Activated CD4-positive, alpha-beta memory T cell treated with anti-CD3 and anti-CD28 coated beads for 36 hours (primary cell): ENCODE measurements at regions not wholly inside any gene's neighbourhood (a gene's known extent, or its start where the extent isn't known, plus 50 kb on each side); places are given as distances from the start of the nearest gene placed in this dataset.
"Not testable (repeated sequence)": the region's sequence is repeated elsewhere in the genome, so short reads cannot be mapped to it uniquely, and the experiment has no call there.

Source experiments
- CTCF ChIA-PET: fragments of 350-600 bp; sonication (Branson Sonifier 250); formaldehyde crosslinking; loops from one replicate; lab custom pipeline; 2021; ENCODE audit warnings: antibody characterized with exemption, inconsistent platforms; lab: Charles Lee
- POLR2A ChIA-PET: fragments of 350-600 bp; sonication (Branson Sonifier 250); formaldehyde crosslinking; loops from one replicate; lab custom pipeline; 2021; ENCODE audit warnings: antibody characterized with exemption; lab: Charles Lee
- DNase-seq: peaks from one replicate; pipeline ENCODE4 v3.0.0-alpha.2; 2020
- H3K27ac Mint-ChIP-seq: one replicate; pipeline ENCODE4 v1.8.0; 2021; ENCODE audit warnings: mixed read lengths
- H3K27me3 Mint-ChIP-seq: one replicate; pipeline ENCODE4 v1.8.0; 2021; ENCODE audit warnings: mixed read lengths
- H3K36me3 Mint-ChIP-seq: one replicate; pipeline ENCODE4 v1.8.0; 2021; ENCODE audit warnings: mixed read lengths
- H3K4me1 Mint-ChIP-seq: one replicate; pipeline ENCODE4 v1.8.0; 2021; ENCODE audit warnings: low read depth, mixed read lengths
- H3K4me3 Mint-ChIP-seq: one replicate; pipeline ENCODE4 v1.8.0; 2021; ENCODE audit warnings: mild to moderate bottlenecking, mixed read lengths
- H3K9me3 Mint-ChIP-seq: one replicate; pipeline ENCODE4 v1.8.0; 2021; ENCODE audit warnings: mixed read lengths
- intact Hi-C: fragments of 100-400 bp; cut with micrococcal nuclease; formaldehyde crosslinking; loops from one replicate; pipeline ENCODE4 v1.15.1; 2023

DNA sequence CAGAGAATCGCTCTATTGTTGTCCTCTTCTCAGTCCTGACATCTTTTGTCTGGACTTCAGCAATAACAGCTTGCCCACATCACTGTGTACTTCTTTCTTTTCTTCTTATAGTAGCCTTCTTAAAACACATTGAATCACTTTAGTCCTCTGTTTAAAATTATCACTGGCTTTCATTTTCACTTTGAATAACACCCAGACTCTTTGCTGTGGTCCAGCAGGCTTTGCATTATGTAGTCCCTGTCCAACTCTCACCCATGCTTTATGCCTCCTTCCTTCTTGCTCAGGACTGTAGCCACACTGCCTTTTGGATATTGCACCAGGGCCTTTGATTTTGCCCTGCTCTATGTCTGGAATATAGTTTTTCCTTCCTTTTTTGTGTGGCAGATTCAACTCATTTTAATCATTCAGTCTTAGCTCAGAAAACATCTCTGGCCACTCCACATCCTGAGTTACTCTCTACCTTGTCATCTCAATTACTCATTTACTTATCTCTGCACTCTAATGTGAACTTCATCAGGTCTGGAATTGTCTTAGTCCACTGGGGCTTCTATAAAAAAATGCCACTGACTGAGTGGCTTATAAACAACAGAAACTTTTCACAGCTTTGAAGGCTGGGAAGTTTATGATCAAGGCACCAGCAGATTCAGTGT lies 168.2 kb downstream of the C4orf33 start:
- no peaks in the 10 kb centered on the region for H3K27me3 Mint-ChIP-seq
- DNase-seq, result no peak
- CTCF ChIA-PET, result no interaction called here
- H3K27ac Mint-ChIP-seq, result no peak overlapping the region
- H3K9me3 Mint-ChIP-seq, result no peaks in the 10 kb centered on the region
- POLR2A ChIA-PET, result no interaction called here
- no peaks in the 10 kb centered on the region for H3K36me3 Mint-ChIP-seq
- peaks cover 9% of the 10 kb centered on the region for H3K4me1 Mint-ChIP-seq
- no peak overlapping the region for H3K4me3 Mint-ChIP-seq
- intact Hi-C loops, result no loop called here

DNA sequence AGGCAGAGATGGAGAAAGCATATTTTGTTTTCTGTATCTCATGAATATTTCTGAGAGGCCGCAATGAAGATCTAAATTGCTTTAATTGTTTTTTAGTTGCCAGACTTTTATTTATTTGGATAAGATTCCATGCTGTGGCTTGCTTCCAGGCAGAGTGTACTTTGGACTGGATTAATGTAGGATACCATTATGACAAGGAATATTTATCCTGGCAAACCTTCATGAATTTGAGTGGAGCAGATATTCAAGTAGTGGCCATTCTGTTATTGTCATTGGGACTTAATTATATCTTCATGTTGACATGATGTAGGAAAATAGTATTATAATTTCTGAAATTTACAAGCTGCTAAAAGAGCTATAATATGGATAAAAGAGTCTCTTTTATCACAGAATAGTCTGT lies 182.9 kb downstream of the C4orf33 start:
- Mint-ChIP-seq H3K4me1 (no peaks in the 10 kb centered on the region), H3K4me3 (no peak overlapping the region), H3K27me3 (no peaks in the 10 kb centered on the region), H3K9me3 (no peaks in the 10 kb centered on the region), H3K27ac (no peak overlapping the region), H3K36me3 (no peaks in the 10 kb centered on the region)
- DNase-seq, result no peak
- POLR2A ChIA-PET, result no interaction called here
- CTCF ChIA-PET, result no interaction called here
- intact Hi-C loops, result no loop called here

DNA sequence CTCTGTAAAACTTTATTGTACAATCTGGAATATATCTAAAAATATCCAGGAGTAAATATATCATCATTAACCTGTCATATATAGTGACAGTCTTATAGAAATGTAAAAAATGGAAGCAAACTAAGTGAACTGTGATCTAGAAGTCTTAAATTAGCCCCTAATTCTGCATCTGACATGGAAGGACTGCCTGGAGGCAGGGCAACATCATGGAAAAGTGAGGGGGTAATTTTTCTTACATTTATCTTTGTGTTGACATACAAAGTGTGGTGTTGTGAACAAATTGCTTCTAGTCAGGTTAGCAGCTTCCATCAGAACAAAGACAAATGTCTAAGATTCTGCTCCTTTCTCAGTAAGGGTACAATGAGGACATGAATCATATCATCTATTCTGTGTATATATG lies 186.3 kb downstream of the C4orf33 start:
- no peaks in the 10 kb centered on the region for H3K9me3 Mint-ChIP-seq
- no peak overlapping the region for H3K4me3 Mint-ChIP-seq
- H3K4me1 Mint-ChIP-seq, result no peaks in the 10 kb centered on the region
- ChIA-PET CTCF (no interaction called here), POLR2A (no interaction called here)
- no peak for DNase-seq
- no peaks in the 10 kb centered on the region for H3K36me3 Mint-ChIP-seq
- no peaks in the 10 kb centered on the region for H3K27me3 Mint-ChIP-seq
- no peak overlapping the region for H3K27ac Mint-ChIP-seq
- intact Hi-C loops, result no loop called here

DNA sequence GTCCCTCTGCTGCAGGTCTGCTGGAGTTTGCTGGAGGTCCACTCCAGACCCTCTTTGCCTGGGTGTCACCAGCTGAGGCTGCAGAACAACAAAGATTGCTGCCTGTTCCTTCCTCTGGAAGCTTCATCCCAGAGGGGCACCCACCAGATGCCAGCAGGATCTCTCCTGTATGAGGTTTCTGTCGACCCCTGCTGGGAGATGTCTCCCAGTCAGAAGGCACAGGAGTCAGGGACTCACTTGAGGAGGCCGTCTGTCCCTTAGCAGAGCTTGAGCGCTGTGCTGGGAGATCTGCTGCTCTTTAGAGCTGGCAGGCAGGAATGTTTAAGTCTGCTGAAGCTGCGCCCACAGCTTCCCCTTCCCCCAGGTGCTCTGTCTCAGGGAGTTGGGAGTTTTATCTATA lies 196.2 kb downstream of the C4orf33 start:
- CTCF ChIA-PET, H3K27ac Mint-ChIP-seq, intact Hi-C loops, H3K9me3 Mint-ChIP-seq, POLR2A ChIA-PET, H3K4me1 Mint-ChIP-seq, H3K27me3 Mint-ChIP-seq, H3K4me3 Mint-ChIP-seq, DNase-seq, H3K36me3 Mint-ChIP-seq: not testable (repeated sequence)

DNA sequence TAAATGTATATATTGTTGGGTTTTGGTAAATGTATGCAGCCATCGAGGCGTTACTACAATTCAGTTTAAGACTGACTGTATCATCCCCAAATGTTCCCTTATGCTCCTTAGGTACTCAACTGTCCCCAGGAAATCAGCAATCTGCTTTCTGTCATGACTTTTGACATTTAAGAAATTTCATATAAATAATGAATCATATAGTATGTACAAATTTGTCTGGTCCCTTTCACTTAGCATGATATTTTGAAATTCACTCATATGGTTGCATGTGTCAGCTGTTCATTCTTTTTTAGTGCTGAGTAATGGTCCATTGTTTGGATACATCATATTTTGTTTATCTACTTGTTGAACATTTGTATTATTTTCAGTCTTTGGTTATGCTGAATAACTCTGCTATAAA lies 218.8 kb downstream of the C4orf33 start:
- Mint-ChIP-seq H3K27me3 (peaks cover 3% of the 10 kb centered on the region), H3K4me3 (no peak overlapping the region)
- POLR2A ChIA-PET, result no interaction called here

DNA sequence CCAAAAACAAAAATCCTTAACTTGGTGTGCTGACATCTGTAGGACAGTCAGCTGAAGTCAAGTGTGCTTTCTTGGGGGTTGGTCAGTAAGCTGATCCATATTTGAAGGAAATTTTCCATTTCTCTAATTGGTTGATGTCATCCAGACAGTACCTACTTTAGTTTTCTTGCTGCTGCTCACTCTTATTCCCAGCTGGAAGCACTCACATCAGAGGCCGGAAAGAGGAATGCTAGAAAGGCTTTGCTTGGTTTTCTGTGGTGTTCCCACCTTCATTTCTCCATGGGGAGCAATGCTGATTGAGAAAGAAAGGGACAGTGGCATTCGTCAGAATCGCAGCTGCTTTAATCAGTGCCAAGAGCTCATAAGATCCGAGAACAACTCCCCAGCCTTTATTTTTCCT lies 227.0 kb downstream of the C4orf33 start:
- Mint-ChIP-seq H3K27ac (no peak overlapping the region), H3K36me3 (no peaks in the 10 kb centered on the region), H3K9me3 (no peaks in the 10 kb centered on the region), H3K4me1 (no peaks in the 10 kb centered on the region), H3K27me3 (peaks cover 1% of the 10 kb centered on the region), H3K4me3 (no peak overlapping the region)
- intact Hi-C loops, result no loop called here
- ChIA-PET POLR2A (no interaction called here), CTCF (no interaction called here)
- DNase-seq, result no peak

More for the DNA sequence above, 218.8 kb downstream of the C4orf33 start:
- Mint-ChIP-seq H3K4me1 (no peaks in the 10 kb centered on the region), H3K36me3 (no peaks in the 10 kb centered on the region), H3K9me3 (no peaks in the 10 kb centered on the region), H3K27ac (no peak overlapping the region)
- CTCF ChIA-PET, result no interaction called here
- intact Hi-C loops, result no loop called here
- no peak for DNase-seq

DNA sequence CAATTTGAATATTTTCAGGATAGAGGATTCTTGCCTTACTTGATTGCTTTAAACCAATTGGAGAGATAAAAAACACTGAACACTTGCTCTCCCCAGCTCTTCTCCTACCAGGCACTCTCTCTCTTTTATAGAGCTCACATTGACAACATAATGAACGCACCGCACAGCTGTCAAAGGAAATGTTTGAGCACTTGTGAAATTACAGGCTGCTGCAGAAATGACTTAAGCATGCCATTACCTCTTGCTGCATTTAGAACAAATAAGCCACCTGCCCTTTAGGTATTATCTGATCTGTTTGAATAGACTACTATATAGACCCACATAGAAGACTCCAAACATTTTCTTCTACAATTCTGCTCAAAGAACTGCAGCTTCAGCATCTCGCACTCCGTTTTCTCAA lies 227.7 kb downstream of the C4orf33 start:
- ChIA-PET POLR2A (no interaction called here), CTCF (no interaction called here)
- Mint-ChIP-seq H3K9me3 (no peaks in the 10 kb centered on the region), H3K27ac (no peak overlapping the region), H3K36me3 (no peaks in the 10 kb centered on the region), H3K4me1 (no peaks in the 10 kb centered on the region), H3K27me3 (peaks cover 1% of the 10 kb centered on the region), H3K4me3 (no peak overlapping the region)
- no peak for DNase-seq
- intact Hi-C loops, result no loop called here

DNA sequence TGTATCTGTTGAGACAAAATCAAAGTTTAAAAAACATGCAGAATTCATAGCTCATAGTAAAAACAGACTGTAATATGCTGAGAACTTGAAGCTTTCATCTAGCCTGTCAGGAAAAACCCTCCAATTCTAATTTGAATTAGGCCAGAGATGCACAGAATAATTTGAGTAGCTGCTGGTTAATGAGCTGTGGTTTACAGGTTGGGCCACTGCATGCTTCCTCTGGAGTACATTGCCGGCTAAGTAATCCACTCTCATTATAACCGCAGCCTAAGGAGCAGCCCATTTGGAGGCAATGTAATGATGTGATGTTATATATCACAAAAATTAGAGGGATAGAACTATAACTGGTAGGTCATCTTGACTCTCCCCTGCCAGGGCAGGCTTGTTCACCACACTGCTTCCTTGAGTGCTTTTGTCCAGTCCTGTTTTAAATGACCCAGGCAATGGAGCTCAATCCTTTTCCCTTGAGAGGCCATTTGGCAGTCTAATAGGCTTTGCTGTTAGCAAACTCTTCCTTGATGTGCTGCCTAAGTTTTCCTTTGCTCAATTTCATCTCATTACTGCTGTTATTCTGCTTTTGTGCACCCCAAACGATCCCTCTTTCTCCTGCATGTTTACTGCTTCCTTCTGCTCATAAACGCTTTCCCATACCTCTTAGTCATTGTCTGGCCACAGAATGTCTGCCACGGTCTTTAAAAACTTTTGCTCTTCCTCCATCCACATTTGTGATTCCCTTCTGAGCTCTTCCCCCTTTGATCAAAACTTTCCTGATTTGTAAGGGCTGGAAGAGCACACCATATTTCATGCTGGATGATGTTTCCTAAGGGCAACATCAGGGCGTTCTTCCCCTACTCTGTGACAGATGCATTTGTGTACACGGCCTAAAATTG lies 230.9 kb downstream of the C4orf33 start:
- Mint-ChIP-seq H3K36me3 (no peaks in the 10 kb centered on the region), H3K4me1 (no peaks in the 10 kb centered on the region), H3K4me3 (no peak overlapping the region), H3K27ac (no peak overlapping the region), H3K27me3 (peaks cover 5% of the 10 kb centered on the region), H3K9me3 (peaks cover 2% of the 10 kb centered on the region)
- POLR2A ChIA-PET, result no interaction called here
- intact Hi-C loops, result no loop called here
- DNase-seq, result no peak
- CTCF ChIA-PET, result no interaction called here

DNA sequence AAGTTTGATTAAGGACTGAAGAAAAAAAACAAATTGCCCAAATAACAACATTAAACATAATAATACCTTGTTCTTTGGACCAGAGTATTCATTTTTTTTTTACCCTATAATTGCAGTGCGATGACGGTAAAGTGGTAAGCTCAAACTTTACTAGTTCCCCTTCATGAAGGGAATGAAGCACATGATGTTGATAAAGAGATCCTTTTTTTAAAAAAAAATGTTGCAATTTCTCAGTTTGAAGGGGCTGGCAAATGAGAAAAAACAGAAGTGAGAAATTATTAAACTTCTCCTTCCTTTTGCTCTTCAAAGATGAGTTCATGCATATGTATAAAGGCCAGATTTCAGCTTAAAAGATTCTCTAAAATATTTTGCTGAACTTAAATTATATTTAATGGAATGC lies 231.7 kb downstream of the C4orf33 start:
- ChIA-PET POLR2A (interaction anchor here (0.7 kb wide), 1 partner anchor 17 kb away, joined by 4 read pairs; no protein-coding TSS in a partner anchor), CTCF (no interaction called here)
- Mint-ChIP-seq H3K4me3 (no peak overlapping the region), H3K27me3 (peaks cover 5% of the 10 kb centered on the region), H3K27ac (no peak overlapping the region), H3K9me3 (peaks cover 2% of the 10 kb centered on the region), H3K36me3 (no peaks in the 10 kb centered on the region), H3K4me1 (no peaks in the 10 kb centered on the region)
- intact Hi-C loops, result no loop called here
- no peak for DNase-seq

DNA sequence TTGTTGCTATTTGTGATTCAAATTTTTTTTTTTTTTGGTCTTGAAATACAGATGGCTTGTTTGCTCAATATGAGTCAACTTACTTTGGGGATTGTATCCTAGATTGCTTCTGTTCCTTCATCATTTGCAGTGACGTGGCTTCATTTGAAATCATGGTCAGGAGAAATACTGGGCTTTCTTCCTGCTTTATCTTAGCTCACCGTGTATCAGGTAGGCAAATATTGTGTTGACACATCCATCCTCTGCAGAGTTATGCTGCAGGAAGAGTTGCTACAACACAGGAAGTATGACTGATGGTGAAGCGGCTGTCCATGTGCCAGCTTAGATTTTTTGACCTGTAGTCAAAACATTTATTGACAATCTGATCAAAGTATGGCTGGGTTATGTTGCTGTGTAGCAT lies 232.2 kb downstream of the C4orf33 start:
- CTCF ChIA-PET, result no interaction called here

DNA sequence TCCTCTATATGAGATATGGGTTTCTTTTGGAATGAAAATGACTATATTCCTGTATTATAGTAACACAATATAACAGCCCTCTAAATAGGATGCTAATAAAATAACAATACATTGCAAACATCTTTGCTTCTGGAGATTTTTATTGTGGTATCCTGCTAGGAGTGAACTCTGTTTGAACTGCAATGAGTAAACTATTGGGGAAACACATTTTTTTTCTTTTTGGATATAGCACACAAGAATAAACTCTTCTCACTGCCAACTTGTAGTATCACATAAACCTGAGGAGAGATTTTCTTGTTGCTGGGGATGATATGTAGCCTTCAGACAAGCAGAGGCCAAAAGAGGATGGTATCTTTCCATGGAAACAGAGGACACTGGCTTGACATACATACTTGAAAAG lies 238.2 kb downstream of the C4orf33 start:
- peaks cover 7% of the 10 kb centered on the region for H3K27me3 Mint-ChIP-seq
- H3K36me3 Mint-ChIP-seq, result no peaks in the 10 kb centered on the region
- peaks cover 2% of the 10 kb centered on the region for H3K9me3 Mint-ChIP-seq
- no peak for DNase-seq
- CTCF ChIA-PET, result no interaction called here
- intact Hi-C loops, result no loop called here
- POLR2A ChIA-PET, result no interaction called here
- H3K4me1 Mint-ChIP-seq, result no peaks in the 10 kb centered on the region
- H3K27ac Mint-ChIP-seq, result no peak overlapping the region
- H3K4me3 Mint-ChIP-seq, result no peak overlapping the region

More for the DNA sequence above, 232.2 kb downstream of the C4orf33 start:
- H3K4me1 Mint-ChIP-seq, result no peaks in the 10 kb centered on the region
- H3K36me3 Mint-ChIP-seq, result no peaks in the 10 kb centered on the region
- intact Hi-C loops, result no loop called here
- no peak overlapping the region for H3K4me3 Mint-ChIP-seq
- peaks cover 2% of the 10 kb centered on the region for H3K9me3 Mint-ChIP-seq
- POLR2A ChIA-PET, result interaction anchor here (0.7 kb wide), 1 partner anchor 17 kb away, joined by 4 read pairs; no protein-coding TSS in a partner anchor
- H3K27ac Mint-ChIP-seq, result no peak overlapping the region
- peaks cover 5% of the 10 kb centered on the region for H3K27me3 Mint-ChIP-seq
- no peak for DNase-seq

DNA sequence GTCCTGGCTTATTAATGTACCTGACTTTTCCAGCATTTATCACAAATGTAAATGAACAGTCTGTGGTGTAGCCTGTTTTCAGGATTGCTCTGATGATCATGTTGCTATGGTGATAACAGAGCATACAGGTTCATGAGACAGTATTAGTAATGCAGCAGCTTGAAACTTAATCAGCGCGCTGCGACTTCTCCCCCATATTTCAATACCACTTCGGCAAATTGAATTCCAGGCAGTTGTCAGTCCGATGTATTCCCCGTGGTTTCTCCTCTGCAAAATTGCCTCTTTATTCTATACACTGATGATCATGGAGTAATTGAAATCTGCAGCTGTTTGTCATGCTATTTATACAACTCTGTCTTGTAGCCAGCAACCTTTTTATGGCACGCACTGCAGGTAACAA lies 239.3 kb downstream of the C4orf33 start:
- no peaks in the 10 kb centered on the region for H3K4me1 Mint-ChIP-seq
- peaks cover 4% of the 10 kb centered on the region for H3K27me3 Mint-ChIP-seq
- H3K27ac Mint-ChIP-seq, result no peak overlapping the region
- no peaks in the 10 kb centered on the region for H3K36me3 Mint-ChIP-seq
- H3K9me3 Mint-ChIP-seq, result no peaks in the 10 kb centered on the region
- H3K4me3 Mint-ChIP-seq, result no peak overlapping the region
- intact Hi-C loops, result no loop called here
- CTCF ChIA-PET, result no interaction called here
- no peak for DNase-seq
- POLR2A ChIA-PET, result no interaction called here

DNA sequence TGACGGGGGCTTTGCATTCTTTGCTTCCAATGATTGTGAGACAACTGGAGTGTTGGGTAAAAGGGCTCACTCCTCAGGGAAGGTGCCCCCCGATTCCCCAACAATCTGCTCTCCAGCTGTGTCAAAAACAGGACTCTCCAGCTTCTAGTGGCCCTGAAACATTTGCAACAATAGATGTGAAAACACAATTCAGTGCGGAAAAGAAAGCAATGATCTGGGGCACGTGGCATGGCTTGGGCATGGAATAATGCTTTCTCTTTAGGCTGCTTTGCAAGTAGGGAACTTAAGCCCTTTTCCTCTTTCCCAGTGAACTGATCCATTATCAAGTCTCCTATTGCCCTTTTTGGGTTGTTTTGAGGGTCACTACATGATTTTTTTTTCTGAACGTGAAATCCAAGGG lies 239.9 kb downstream of the C4orf33 start:
- CTCF ChIA-PET, result no interaction called here
- intact Hi-C loops, result no loop called here
- H3K27me3 Mint-ChIP-seq, result peaks cover 2% of the 10 kb centered on the region

More for the DNA sequence above, 239.9 kb downstream of the C4orf33 start:
- Mint-ChIP-seq H3K4me3 (no peak overlapping the region), H3K36me3 (no peaks in the 10 kb centered on the region), H3K27ac (no peak overlapping the region), H3K9me3 (no peaks in the 10 kb centered on the region), H3K4me1 (no peaks in the 10 kb centered on the region)
- POLR2A ChIA-PET, result no interaction called here
- DNase-seq, result no peak
